ENCODE measurements at regions not wholly inside any gene's neighbourhood (a gene's known extent, or its start where the extent isn't known, plus 50 kb on each side); places are given as distances from the start of the nearest gene placed in this dataset.

- no peak overlapping the region for H3K4me3 Mint-ChIP-seq (ENCODE audit: unreplicated experiment)
- intact Hi-C loops (cut with micrococcal nuclease) = no loop called here
- DNase-seq (ENCODE audit: unreplicated experiment) = no peak
- H3K27ac Mint-ChIP-seq (ENCODE audit: low read depth, unreplicated experiment) = no peak overlapping the region
- peaks cover 15% of the 10 kb centered on the region for H3K27me3 Mint-ChIP-seq (ENCODE audit: insufficient read depth, unreplicated experiment)
- no peaks in the 10 kb centered on the region for H3K9me3 Mint-ChIP-seq (ENCODE audit: unreplicated experiment)
- BruUV-seq (replicated peaks) = no TSS peak
- POLR2A ChIA-PET = no interaction called here
- no peak for TF ChIP-seq CTCF (IDR thresholded peaks at IDR 0.05; ENCODE audit: unreplicated experiment)
- no peaks in the 10 kb centered on the region for H3K4me1 Mint-ChIP-seq (ENCODE audit: insufficient read depth, unreplicated experiment)
- H3K36me3 Mint-ChIP-seq (ENCODE audit: insufficient read depth, unreplicated experiment) = no peaks in the 10 kb centered on the region
- CTCF ChIA-PET = no interaction called here
Observed at GRCh38 chr3:144569651-144570050, 598.0 kb downstream of the DIPK2A start.

- Mint-ChIP-seq H3K27ac (ENCODE audit: low read depth, unreplicated experiment) (no peak overlapping the region), H3K4me1 (ENCODE audit: insufficient read depth, unreplicated experiment) (no peaks in the 10 kb centered on the region), H3K27me3 (ENCODE audit: insufficient read depth, unreplicated experiment) (peaks cover 15% of the 10 kb centered on the region), H3K36me3 (ENCODE audit: insufficient read depth, unreplicated experiment) (peaks cover 6% of the 10 kb centered on the region), H3K9me3 (ENCODE audit: unreplicated experiment) (no peaks in the 10 kb centered on the region), H3K4me3 (ENCODE audit: unreplicated experiment) (no peak overlapping the region)
- no peak for TF ChIP-seq CTCF (IDR thresholded peaks at IDR 0.05; ENCODE audit: unreplicated experiment)
- ChIA-PET POLR2A (no interaction called here), CTCF (no interaction called here)
- intact Hi-C loops (cut with micrococcal nuclease) = no loop called here
- no peak for DNase-seq (ENCODE audit: unreplicated experiment)
- BruUV-seq (replicated peaks) = no TSS peak
Observed at GRCh38 chr3:144583871-144584270, 612.2 kb downstream of the DIPK2A start.

DNA sequence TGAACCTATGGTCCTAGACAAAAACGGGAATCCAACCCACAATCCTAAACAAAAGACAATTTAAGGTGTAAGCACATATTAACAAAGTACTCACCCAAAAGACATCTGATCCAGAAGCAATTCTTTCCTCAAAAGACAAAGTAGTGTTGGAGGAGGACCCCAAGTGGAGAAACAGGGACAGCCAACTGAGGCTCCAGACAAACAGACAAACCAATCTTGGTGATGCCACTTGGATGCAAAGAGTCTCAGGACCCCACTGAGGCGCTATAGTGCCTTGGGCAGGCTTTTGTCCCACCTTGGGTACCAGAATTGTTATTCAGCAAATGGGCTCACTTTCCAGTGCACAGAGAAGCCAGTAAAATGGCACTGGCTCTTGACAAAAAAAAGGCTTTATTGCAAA, 613.8 kb downstream of the DIPK2A start:
- DNase-seq (ENCODE audit: unreplicated experiment) = no peak
- H3K36me3 Mint-ChIP-seq (ENCODE audit: insufficient read depth, unreplicated experiment) = peaks cover 6% of the 10 kb centered on the region
- H3K27me3 Mint-ChIP-seq (ENCODE audit: insufficient read depth, unreplicated experiment) = peaks cover 10% of the 10 kb centered on the region
- H3K4me1 Mint-ChIP-seq (ENCODE audit: insufficient read depth, unreplicated experiment) = no peaks in the 10 kb centered on the region
- H3K9me3 Mint-ChIP-seq (ENCODE audit: unreplicated experiment) = no peaks in the 10 kb centered on the region
- intact Hi-C loops (cut with micrococcal nuclease) = no loop called here
- ChIA-PET POLR2A (no interaction called here), CTCF (no interaction called here)
- H3K27ac Mint-ChIP-seq (ENCODE audit: low read depth, unreplicated experiment) = no peak overlapping the region
- TF ChIP-seq CTCF (IDR thresholded peaks at IDR 0.05; ENCODE audit: unreplicated experiment) = no peak
- BruUV-seq (replicated peaks) = no TSS peak
- no peak overlapping the region for H3K4me3 Mint-ChIP-seq (ENCODE audit: unreplicated experiment)

DNA sequence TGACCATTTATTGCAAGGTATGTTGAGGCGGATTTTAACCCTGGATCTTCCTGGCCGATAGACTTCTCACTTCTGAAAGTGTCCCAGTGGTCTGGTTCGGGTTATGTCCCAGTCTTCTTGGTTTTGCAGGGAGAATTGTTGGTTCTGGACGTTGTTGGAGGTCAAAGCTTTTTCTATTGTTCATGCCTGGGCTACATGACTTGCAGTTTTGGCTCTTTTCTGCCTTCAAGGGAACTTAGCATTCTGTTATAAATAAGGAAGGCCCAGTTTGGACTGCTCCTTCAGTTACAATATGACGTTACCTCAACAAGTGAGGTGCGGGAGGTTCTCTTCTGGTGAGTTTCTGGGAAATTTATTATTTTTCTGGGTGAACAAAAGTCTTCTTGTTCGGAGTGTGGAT, 614.3 kb downstream of the DIPK2A start:
- DNase-seq (ENCODE audit: unreplicated experiment) = no peak
- CTCF ChIA-PET = no interaction called here
- Mint-ChIP-seq H3K36me3 (ENCODE audit: insufficient read depth, unreplicated experiment) (peaks cover 6% of the 10 kb centered on the region), H3K4me3 (ENCODE audit: unreplicated experiment) (no peak overlapping the region), H3K9me3 (ENCODE audit: unreplicated experiment) (no peaks in the 10 kb centered on the region), H3K27ac (ENCODE audit: low read depth, unreplicated experiment) (no peak overlapping the region), H3K27me3 (ENCODE audit: insufficient read depth, unreplicated experiment) (peaks cover 5% of the 10 kb centered on the region), H3K4me1 (ENCODE audit: insufficient read depth, unreplicated experiment) (peaks cover 5% of the 10 kb centered on the region)
- no peak for TF ChIP-seq CTCF (IDR thresholded peaks at IDR 0.05; ENCODE audit: unreplicated experiment)
- intact Hi-C loops (cut with micrococcal nuclease) = no loop called here
- POLR2A ChIA-PET = no interaction called here
- BruUV-seq (replicated peaks) = no TSS peak
